Lower leg skin (tissue), 4 donors: ENCODE measurements at regions not wholly inside any gene's neighbourhood (a gene's known extent, or its start where the extent isn't known, plus 50 kb on each side); places are given as distances from the start of the nearest gene placed in this dataset.

Experiments
- DNase-seq, 2 donors: peaks; one replicate each; pipeline ENCODE4 v3.0.0-alpha.2; 2019; ENCODE audit warnings: low spot score in 2 of 2
- H3K4me3 ChIP-seq: fragments of 200-600 bp; sonication (generic); 2 replicates; pipeline ENCODE4 v1.5.1; 2017; ENCODE audit warnings: mild to moderate bottlenecking, low read depth; ENCODE audit not compliant: poor library complexity, severe bottlenecking
- POLR2A ChIP-seq, 2 donors: fragments of 450-650 bp; IDR thresholded peaks; one replicate each; pipeline ENCODE4 v1.6.1; 2016 to 2017; ENCODE audit warnings: antibody characterized with exemption in 2 of 2, mild to moderate bottlenecking in 1 of 2, moderate library complexity in 1 of 2
- WGBS, 2 donors: methylation state at CpG; one replicate each; pipeline ENCODE4 v1.1.5; 2018; 5-methylcytosine and 5-hydroxymethylcytosine counted together
- intact Hi-C: fragments of 100-400 bp; cut with DNase I; formaldehyde crosslinking; loops from one replicate; pipeline ENCODE4 v1.15.0; 2023; ENCODE audit warnings: low total_unique reads
- TF ChIP-seq, protein P1 (sequence below), 3 donors: fragments of 450-650 bp; IDR thresholded peaks; one replicate each; pipeline ENCODE4 v1.5.1; 2016; ENCODE audit warnings: antibody characterized with exemption in 3 of 3, mild to moderate bottlenecking in 3 of 3, moderate library complexity in 2 of 3

DNA sequence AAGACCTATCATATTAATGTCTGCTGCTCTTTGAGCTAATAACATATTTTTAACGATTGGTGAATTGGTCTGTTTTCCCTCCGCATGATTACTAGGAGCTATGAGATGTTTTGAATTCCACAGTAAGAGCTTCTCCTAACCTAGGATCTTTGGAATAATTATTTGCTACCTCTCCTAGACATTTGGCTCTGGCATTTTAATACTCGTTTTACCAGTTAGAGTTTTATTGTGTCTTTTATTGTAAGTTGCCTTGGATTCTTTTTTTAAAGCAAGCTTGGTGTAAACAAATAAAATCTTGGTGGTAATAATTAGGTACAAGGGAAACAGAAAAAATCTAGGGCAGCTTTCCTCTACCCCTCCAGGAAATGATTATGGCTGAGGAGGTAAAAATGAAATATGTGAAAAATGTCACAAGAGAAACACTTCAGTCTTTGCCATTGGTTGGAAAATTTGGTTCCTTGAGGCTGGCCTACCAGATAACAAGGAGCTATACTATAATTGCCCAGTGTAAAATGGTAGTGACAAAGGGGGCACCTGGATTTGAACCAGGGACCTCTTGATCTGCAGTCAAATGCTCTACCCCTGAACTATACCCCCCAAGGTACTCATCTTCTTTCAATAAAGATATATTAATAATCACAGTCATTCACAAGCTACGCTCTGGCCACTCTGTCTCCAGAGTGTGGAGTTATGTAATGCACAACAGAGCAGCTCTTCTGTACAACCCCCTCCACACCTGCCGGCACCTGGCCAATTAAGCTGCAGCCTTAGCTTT lies 85.4 kb downstream of the ZNF777 start:
- TF ChIP-seq, protein P1, sequence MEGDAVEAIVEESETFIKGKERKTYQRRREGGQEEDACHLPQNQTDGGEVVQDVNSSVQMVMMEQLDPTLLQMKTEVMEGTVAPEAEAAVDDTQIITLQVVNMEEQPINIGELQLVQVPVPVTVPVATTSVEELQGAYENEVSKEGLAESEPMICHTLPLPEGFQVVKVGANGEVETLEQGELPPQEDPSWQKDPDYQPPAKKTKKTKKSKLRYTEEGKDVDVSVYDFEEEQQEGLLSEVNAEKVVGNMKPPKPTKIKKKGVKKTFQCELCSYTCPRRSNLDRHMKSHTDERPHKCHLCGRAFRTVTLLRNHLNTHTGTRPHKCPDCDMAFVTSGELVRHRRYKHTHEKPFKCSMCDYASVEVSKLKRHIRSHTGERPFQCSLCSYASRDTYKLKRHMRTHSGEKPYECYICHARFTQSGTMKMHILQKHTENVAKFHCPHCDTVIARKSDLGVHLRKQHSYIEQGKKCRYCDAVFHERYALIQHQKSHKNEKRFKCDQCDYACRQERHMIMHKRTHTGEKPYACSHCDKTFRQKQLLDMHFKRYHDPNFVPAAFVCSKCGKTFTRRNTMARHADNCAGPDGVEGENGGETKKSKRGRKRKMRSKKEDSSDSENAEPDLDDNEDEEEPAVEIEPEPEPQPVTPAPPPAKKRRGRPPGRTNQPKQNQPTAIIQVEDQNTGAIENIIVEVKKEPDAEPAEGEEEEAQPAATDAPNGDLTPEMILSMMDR (IDR thresholded peaks at IDR 0.05), result no peak
- TF ChIP-seq POLR2A (IDR thresholded peaks at IDR 0.05), result no peak
- DNase-seq, result no peak
- intact Hi-C loops, result no loop called here
- no peak overlapping the region for H3K4me3 ChIP-seq
- 50 to 72% methylated on average over 5 of the region's 5 CpGs for WGBS, 2 donors

DNA sequence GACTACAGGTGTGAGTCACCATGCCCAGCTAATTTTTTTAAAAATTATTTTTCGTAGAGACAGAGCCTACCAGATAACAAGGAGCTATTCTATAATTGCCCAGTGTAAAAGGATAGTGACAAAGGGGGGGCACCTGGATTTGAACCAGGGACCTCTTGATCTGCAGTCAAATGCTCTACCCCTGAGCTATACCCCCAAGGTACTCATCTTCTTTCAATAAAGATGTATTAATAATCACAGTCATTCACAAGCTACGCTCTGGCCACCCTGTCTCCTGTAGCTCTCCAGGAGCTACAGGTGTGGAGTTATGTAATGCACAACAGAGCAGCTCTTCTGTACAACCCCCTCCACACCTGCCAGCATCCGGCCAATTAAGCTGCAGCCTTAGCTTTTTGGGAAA lies 83.5 kb downstream of the ZNF777 start:
- intact Hi-C loops, result no loop called here

DNA sequence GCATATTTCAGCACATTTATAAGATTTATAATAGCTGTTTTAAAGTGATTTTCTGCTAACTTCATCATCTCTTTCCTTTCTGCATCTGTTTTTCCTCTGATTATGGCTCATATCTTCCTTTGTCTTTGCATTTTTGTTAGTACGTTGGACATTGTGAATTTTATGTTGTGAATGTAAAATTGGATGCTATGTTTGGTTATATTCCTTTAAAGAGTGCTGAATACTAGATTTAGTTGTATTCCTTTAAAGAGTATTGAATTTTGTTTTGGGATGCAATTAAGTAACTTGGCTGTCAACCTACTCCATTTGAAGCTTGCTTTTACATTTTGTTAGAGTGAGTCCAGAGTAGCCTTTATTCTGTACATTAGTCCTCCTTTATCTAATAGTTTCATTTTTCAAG lies 81.2 kb downstream of the ZNF777 start:
- no peak for DNase-seq
- TF ChIP-seq POLR2A (IDR thresholded peaks at IDR 0.05), result no peak
- TF ChIP-seq, protein P1 (IDR thresholded peaks at IDR 0.05), result no peak
- intact Hi-C loops, result no loop called here
- no peak overlapping the region for H3K4me3 ChIP-seq
- WGBS, 2 donors, result 64 to 72% methylated on average over 1 of the region's 1 CpG

More for the DNA sequence above, 83.5 kb downstream of the ZNF777 start:
- WGBS, 2 donors, result 82 to 95% methylated on average over 3 of the region's 3 CpGs
- no peak for DNase-seq
- no peak overlapping the region for H3K4me3 ChIP-seq
- no peak for TF ChIP-seq POLR2A (IDR thresholded peaks at IDR 0.05)
- TF ChIP-seq, protein P1 (IDR thresholded peaks at IDR 0.05), result no peak

- WGBS, 2 donors, result 80 to 94% methylated on average over 2 of the region's 2 CpGs
- intact Hi-C loops, result no loop called here
- no peak for DNase-seq
- H3K4me3 ChIP-seq, result no peak overlapping the region
- TF ChIP-seq, protein P1 (IDR thresholded peaks at IDR 0.05), result no peak
- TF ChIP-seq POLR2A (IDR thresholded peaks at IDR 0.05), result no peak
These were observed 79.6 kb downstream of the ZNF777 start for GRCh38 chr7:149381245-149381644.
